Activated naive CD8-positive, alpha-beta T cell treated with anti-CD3 and anti-CD28 coated beads, Interleukin-2, amount 50 U/mL, for 16 hours (primary cell): ENCODE measurements at regions not wholly inside any gene's neighbourhood (a gene's known extent, or its start where the extent isn't known, plus 50 kb on each side); places are given as distances from the start of the nearest gene placed in this dataset.

Experiments used
- DNase-seq: peaks from one replicate; pipeline ENCODE4 v3.0.0-alpha.2; 2020; ENCODE audit warnings: low read depth, low spot score

DNA sequence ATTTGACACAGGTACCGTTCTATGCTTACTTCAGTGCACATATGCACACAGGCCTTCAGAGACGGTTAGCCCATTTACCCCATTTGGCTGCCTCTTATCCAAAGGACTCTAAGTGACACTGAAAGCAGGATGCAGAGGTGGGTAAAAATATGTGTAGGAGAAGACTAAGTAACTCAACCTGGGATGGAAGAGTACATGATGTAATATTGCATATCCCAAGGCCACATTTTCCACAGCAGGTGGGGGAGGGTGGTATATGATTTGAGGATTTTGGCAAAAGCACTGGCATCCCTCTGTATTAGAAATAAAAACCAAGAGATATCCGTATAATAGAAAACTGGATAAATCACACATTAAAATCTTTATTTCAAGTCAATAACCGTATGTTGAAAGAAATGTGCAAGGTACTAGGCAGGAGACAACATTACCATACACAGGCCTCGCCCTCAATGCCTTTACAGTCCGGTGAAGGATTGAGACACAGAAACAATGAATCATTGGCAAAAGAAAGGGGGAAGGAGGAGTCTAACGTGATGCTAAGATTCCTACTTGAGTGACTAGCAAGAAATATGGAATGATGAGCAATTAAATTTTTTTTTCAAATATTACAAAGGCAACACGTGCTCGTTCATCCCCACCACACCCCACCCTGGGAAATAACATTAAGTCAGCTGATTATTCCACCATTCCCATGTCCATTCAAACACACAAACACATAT lies 161.0 kb upstream of the RASGEF1B start:
- no peak for DNase-seq

DNA sequence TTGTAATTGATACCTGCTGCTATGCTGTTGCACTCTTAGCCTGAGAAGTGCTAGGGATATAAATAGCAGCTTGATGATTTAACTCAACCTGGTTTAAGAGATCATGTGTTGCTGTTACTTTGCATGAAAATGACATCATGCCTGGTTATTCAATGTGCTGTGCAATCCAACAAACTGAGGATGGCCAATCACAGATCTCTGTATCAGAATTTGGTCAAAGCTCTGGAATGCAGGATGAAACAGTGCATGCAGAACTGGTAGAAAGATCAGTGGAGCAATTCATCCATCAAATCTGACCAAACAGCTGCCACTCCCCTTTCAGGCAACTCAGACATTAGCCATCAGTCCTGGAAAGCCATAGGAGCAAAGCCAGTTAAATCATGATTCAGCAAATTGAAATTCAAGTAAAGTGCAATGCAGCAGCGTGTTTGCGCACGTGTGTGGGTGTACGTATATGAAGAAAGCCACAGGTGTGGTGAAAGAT lies 160.3 kb upstream of the RASGEF1B start:
- no peak for DNase-seq

DNA sequence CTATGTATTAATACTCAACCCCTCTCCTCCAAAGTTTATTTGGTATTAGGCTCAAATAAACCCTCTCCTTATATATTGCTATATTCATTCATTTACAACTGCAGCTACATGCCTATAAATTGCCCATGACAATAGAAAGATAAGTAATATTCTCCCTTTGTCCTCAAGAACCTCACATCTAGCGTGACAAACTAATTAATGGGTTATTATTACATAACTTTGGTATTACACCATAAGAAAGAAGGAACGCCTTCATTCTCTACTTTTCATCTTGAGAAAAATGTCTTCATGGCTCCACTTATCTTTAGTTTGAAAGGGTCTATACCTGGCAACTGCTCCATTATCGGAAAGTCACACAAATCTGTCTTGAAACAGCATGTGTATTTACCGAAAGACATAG lies 157.7 kb upstream of the RASGEF1B start:
- DNase-seq = no peak

DNA sequence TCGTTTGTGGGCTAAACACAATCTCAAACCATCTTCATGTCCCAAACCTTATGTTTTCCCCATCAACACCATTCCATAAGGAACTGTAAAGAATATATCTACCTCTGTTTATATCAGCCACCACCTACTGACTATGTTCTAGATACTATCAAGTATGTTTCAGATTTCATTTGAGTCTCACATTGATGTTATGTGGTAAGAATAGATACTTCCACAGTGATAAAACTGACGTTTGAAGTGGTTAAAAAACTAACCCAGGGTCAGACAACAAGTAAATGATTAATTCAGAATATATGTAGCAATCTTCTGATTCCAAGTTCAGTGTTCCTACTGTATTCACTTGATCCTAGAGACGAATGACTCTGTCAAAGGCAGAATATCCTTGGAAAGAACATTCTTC lies 156.8 kb upstream of the RASGEF1B start:
- no peak for DNase-seq

DNA sequence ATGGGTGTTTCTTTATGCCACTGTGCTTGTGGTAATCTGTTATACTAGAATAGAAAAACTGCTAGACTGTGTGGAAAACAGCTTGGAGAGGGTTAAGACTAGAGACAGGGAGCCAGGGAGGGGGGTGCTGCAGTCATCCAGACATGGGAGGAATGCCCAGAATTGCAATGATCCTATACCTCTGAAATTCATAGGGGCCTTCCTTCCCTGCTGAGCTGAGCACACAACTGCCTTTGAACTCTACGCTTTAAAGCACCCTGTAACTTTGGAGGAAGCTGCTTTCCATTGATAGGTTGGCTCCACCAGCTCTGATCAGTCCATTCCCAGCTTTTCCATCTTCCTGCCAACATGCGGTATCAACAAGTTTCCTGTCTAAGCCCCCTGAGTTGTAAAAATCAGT lies 155.9 kb upstream of the RASGEF1B start:
- DNase-seq = no peak

DNA sequence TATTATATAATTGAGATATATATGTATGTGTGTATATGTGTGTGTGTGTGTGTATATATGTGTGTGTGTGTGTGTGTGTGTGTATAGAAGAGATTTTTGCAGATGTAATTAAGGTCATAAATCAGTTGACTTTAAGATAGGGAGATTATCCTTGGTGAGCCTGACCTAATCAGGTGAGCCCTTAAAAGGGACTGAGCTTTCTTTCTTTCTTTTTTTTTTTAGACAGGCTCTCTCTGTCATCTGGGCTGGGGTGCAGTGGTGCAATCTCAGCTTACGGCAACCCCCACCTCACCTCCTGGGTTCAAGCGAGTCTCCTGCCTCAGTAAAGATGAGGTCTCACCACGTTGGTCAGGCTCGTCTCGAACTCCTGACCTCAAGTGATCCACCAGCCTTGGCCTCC lies 155.1 kb upstream of the RASGEF1B start:
- no peak for DNase-seq

DNA sequence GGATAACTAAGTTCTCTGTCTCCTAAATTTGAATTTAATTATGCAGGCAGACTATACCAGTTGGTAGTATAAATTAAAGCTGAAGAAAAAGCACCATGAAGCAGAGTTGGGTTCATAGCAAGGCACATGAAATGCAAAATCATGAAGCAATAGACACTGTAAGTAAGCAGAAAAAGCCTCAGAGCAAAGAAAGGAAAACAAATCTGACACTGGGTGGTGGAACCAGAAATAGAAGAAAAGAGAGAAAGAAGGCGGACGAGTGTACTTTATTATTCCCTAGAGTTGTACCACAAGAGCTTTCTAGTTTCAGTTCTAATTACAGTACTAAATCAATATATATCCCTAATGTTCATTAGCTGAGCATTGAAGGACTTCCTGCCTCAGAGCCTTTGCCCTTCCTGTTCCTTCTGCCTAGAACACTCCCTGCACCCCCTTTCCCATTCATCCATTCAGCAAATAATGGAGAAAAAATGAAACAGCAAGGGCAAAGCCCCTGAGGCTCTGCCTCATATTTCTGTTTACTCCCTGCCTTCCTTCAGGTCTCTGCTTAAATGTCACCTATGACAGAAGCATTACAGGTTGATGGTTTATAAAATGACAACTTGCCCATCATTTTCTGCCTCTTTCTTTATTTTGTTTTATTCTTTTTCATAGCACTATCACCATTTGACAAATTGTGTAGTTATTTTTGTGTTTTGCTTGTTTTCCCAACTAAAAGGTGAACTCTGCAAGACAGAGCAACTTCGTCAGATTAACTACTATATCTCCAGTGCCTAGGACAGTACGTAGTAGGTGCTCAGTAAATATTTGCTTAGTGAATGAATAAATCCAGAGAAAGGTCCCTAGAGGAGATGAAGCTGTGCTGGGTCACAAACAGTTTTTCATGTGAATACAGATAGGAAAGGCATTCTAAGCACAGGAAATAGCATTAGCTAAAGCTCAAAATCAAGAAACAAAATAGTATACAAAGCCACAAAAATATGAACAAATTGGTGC lies 154.0 kb upstream of the RASGEF1B start:
- no peak for DNase-seq

DNA sequence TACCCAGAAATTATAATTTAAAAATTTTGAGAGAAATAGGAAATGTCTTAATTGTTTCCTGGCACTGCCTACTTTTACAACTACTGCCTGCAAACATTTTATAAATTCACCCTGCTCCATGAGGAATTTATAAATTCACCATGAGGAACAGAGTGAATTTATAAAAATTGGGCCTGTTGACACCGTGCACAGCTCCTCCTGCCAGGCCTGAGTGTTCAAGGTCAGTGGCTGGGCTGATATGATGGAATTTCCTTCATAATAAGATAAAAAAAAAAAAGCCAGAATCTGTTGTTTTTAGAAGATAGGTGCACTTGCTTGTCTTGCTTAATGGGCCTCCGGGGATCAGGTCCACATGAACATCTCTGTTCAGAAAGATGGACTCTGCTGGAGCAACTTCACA lies 151.7 kb upstream of the RASGEF1B start:
- no peak for DNase-seq

DNA sequence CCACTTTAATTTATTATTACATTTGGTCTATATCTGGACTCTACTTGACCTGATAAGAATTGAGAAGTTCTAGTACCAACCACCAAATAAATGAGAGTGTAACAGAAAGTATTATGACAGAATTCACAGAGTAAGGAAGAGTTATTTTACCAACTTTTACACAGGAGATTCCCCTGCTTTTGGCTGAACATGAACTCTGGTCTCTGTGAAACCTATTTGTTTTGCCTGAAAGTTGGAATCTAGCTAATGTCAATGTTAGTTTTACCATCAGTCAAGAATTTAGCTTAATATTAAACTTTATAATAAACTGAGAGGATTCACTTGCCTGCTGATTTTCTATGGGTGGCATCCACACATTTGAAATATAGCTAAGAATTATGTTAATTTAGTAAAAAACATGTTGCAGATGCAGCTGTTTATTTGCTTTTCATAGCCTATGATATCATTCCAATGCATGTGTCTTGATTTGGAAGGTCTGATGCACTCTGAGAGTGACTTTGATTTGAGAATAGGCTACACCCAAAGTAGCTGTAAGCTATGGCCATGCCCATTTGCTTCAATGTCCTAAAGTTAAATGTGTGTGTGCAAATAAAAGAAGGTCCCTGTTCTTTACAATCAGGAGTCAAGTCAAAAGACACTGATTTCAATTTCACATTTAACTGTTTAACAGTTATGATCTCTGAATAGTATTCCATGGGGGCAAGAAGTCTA lies 150.9 kb upstream of the RASGEF1B start:
- DNase-seq = no peak

DNA sequence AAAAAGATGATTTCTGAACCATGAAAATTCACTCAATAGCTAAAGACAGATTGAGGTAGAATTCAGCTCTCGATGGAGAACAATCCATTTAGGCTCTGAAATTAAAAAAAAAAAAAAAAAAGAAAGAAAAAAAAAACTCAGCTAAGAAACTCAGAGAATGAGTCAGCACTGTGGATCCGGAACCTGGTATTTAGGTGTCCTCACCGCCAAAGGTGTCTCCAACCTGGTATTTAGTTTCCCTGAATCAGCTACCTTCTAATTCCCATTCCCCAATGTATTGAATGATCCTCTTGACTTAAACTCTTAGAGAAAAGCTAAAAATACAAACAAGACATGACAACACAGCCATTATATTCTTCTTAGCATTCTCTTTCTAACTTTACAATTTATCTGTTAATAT lies 150.3 kb upstream of the RASGEF1B start:
- DNase-seq = no peak

DNA sequence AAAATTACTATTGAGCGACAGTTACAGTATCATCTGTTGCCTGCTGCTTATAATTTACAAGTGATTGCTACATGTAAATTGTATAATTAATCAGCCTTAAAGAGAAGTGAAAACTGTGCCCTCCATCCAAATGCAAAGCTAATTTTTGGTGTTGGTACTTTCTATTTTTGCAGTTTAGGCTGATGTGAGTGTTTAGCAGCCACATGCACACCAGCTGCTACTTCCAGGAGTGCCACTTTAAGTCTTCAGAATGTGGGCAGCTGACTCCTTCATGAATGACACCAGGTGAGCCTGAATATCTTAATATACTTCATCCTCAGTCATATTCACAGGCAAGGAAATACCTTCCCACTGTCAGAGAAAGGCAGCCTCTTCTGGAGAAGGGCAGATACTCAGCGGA lies 149.8 kb upstream of the RASGEF1B start:
- no peak for DNase-seq

DNA sequence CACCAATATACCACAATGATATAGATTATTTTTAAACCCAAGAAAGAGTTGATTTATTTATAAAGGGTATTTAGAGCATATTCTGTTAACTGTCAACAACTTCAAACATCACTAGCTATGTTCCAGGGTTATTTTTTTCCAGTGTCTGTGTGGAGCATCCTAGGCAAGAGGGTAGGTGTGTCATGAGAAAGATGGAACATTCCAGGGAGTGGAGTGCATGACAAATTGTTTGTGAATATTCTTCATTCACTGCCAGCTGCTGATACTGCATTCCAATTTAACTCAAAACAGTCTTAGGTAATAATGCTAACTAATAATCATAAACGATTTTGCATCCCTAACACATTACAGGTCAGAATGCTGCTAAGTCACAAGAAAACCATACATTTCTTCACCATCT lies 148.7 kb upstream of the RASGEF1B start:
- no peak for DNase-seq

DNA sequence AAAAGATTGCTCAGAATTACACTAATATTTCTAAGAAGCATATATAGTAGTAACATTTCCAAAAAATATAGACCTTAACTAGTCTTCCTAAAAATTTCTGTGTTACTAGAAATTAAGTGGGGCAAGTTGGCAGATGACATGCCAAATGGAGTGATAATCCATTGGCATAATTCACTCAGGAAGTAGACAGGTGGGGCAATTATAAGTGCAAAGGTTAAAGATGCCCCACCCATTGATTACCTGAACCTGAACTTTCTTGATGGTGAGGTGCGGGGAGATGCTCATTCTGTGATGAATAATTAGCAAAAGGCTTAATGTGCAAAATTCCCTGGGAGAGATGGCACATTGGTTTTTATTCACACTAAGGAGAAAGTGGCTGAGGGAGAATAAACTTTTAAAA lies 145.8 kb upstream of the RASGEF1B start:
- DNase-seq = no peak

DNA sequence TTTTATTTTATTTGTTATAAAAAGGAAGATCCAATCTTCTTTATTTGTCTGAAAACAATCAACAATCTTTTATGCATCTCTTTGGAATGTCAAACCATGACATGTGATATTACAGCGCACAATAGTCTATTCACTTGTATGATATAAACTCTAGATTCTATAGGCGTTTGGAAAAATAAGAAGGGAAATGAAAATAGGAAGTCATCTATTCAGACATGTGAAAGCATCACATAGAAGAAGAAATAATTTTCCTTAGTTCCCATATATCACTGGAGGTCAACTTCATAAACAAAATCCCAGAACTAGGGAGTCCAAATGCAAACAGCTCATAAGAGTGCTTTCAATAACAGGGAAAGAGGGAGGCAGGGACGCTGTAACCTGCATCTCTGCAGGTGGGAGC lies 139.5 kb upstream of the RASGEF1B start:
- DNase-seq = no peak

DNA sequence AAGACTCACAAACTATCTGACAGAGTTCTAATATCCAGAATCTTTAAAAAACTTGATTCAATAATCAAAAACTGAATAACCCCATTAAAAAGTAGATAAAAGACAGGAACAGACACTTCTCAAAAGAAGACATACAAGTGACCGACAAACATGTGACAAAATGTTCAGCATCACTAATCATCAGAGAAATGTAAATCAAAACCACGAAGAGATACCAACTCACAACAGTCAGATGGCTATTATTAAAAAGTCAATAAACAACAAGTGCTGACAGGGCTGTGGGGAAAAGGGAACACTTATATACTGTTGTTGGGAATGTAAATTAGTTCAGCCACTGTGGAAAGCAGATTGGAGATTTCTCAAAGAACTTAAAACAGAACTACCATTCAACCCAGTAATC lies 138.1 kb upstream of the RASGEF1B start:
- no peak for DNase-seq

DNA sequence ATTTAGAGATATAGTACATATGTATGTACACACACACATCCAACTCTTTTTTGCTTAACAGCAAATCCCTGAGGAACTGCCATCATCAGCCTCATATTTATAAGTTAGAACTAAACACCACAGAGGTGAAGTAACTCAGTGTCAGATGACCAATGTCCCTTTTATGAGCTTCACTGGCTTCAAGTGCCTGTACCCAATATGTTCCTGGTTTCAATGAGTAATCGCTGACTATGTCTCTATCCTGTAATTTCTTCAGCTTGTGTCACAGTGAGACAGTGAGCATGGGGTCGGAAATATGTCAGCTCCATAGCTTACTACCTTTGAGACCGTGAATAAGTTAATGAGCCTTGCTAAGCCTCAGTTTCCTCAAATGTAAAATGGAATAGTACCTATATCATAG lies 136.2 kb upstream of the RASGEF1B start:
- DNase-seq = no peak

DNA sequence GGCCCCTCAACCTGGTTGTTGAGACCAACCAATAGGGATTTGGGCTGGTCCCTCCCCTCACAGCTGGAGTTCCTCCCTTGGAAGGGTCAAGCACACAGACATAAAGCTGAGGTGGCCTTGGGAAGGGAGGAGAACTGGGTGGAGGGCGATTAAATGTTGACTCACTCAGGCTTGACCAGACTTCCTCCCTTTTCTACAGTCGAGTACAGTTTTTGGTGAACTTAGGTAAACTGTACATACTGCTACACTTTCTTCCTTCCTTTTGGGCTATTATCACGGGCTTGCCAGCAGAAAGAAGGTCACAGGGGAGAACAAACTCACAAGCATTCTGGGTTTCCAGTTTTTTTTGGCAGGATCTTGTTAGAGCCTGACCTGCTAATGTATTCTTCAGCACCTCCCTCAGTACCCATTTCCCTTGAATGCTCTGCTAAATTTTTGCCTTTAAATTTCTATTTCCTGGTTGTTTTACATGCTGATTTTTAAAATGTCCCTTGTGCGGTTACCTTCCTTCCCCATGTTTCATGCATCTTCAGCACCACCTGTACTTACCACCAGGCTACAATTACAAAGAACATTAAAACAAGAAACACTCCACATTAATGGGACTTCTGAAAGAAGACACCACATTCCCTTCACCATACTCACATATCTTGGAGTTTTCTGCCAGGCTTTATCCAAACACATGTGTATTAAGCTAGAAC lies 135.2 kb upstream of the RASGEF1B start:
- no peak for DNase-seq

DNA sequence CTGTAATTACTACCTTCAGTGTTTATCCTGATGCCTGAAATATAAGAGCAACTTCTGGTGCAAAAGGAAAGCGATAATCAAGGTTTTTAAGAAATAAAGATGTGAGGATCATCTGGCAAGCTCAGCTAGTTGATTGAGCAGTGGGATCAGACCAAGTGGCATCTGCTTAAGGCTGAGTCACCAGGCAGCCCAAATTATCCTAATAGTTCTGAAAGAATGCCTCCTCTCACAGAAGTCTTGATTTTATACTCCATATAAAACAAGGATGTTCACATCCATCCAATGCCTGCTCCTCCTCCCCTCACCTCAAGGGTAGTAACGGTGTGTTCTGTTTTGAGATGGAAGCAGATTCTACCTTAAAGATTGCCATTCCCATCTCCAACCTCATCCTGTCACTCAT lies 134.5 kb upstream of the RASGEF1B start:
- no peak for DNase-seq

DNA sequence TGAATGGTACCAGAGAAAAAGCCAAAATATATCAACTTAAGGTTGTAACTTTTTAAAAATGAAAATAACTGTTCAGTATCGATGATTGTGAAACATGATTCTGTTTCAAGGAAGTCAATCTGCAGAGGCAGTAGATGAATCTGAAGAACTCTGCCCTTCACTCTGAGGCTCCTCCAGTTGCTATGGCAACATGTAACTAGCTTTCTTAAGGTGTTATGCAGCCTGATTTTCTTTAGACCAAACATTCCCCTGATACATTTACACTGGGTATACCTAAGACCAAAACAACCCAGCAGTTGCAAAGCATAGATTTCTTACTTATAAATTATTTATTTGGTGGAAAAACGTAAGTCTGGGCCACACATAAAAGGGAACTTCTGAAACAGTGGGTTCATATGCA lies 133.6 kb upstream of the RASGEF1B start:
- no peak for DNase-seq

DNA sequence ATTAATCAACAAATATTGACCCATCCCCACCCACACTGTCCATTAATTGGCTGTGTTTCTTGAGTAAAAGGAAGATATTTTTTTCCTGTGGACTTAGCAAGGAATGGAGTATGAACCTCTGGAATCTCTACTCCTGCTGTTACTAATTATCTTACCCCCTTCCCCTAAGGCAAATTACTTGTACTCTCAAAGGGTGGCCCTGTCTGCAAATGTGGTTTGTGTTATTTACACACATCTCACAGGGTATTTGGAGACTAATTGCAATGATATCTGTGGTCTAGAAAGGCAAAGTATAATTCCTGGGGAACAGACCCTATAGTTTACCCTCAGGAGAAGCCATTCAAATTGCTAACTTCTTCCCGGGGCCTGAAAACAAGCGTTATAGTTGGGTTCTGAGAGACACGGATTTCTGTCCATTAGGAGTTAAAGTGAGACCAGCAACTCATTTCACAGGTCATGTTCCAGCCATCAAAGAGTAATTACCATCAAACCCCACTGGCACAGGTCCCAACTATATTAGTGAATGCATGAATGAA lies 133.0 kb upstream of the RASGEF1B start:
- DNase-seq = no peak

DNA sequence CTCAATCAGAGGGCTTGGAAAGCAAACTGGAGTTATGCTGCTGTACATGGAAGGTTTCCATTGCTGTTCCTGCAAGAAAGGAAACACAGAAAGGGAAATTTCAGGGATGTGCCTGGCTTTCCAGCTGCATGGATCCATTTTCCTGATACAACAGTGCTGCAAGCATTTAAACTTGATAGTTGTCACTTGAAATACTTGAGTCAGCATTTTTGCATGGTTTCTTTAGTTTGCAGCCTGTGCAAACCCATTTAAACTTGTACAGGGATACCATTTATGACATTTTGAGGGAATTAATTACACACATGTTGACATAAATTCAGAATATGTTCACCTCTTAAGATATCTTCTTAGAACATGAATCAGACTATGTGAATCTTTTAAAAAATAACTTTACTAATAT lies 131.1 kb upstream of the RASGEF1B start:
- no peak for DNase-seq
